22Rv1 (cell line): ENCODE measurements at regions not wholly inside any gene's neighbourhood (a gene's known extent, or its start where the extent isn't known, plus 50 kb on each side); places are given as distances from the start of the nearest gene placed in this dataset.

Experiments
- H3K27ac ChIP-seq: fragments of 450-650 bp; 2 replicates; pipeline ENCODE4 v1.5.1; 2017
- ZFX ChIP-seq: fragments of 450-650 bp; IDR thresholded peaks from 2 replicates; pipeline ENCODE4 v1.6.1; 2017; ENCODE audit warnings: antibody characterized with exemption, borderline replicate concordance
- TF ChIP-seq, protein P1 (sequence below): fragments of 450-650 bp; IDR thresholded peaks from 2 replicates; pipeline ENCODE4 v1.5.1; 2017; ENCODE audit warnings: mild to moderate bottlenecking

- no peak overlapping the region for H3K27ac ChIP-seq
- TF ChIP-seq, protein P1, sequence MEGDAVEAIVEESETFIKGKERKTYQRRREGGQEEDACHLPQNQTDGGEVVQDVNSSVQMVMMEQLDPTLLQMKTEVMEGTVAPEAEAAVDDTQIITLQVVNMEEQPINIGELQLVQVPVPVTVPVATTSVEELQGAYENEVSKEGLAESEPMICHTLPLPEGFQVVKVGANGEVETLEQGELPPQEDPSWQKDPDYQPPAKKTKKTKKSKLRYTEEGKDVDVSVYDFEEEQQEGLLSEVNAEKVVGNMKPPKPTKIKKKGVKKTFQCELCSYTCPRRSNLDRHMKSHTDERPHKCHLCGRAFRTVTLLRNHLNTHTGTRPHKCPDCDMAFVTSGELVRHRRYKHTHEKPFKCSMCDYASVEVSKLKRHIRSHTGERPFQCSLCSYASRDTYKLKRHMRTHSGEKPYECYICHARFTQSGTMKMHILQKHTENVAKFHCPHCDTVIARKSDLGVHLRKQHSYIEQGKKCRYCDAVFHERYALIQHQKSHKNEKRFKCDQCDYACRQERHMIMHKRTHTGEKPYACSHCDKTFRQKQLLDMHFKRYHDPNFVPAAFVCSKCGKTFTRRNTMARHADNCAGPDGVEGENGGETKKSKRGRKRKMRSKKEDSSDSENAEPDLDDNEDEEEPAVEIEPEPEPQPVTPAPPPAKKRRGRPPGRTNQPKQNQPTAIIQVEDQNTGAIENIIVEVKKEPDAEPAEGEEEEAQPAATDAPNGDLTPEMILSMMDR: no peak
- TF ChIP-seq ZFX: no peak
Measured at GRCh38 chr12:29992366-29992765, 208.6 kb upstream of the TMTC1 start.

GRCh38 chr12:29991924-29992323 lies 208.2 kb upstream of the TMTC1 start:
- no peak overlapping the region for H3K27ac ChIP-seq
- TF ChIP-seq, protein P1: no peak
- no peak for TF ChIP-seq ZFX

- TF ChIP-seq ZFX: no peak
- TF ChIP-seq, protein P1: no peak
- H3K27ac ChIP-seq: no peak overlapping the region
Measured at GRCh38 chr12:29990971-29991370, 207.2 kb upstream of the TMTC1 start.

GRCh38 chr12:29983851-29984250 lies 200.1 kb upstream of the TMTC1 start:
- TF ChIP-seq ZFX: no peak
- TF ChIP-seq, protein P1: no peak
- H3K27ac ChIP-seq: no peak overlapping the region

DNA sequence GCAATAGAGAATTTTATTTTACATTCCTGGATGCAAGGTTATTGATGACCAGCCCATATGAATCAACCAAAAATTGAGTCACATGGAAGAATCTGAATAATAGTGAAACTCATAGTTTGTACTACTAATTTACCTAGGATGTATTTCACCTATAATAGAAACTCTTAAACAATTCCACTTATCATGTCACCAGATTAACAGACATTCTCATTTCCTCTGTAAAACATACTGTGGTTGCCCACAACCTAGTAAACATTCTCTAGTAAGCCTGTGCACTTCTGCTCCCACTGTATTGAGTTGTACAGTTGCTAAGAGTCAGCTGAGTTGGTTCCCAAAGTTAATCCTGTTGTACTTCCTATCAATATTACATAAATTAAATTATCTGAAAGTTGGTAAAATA lies 196.6 kb upstream of the TMTC1 start:
- TF ChIP-seq ZFX: no peak
- TF ChIP-seq, protein P1: no peak
- H3K27ac ChIP-seq: no peak overlapping the region

- H3K27ac ChIP-seq: no peak overlapping the region
- no peak for TF ChIP-seq ZFX
- TF ChIP-seq, protein P1: no peak
Measured at GRCh38 chr12:29971446-29971845, 187.7 kb upstream of the TMTC1 start.

DNA sequence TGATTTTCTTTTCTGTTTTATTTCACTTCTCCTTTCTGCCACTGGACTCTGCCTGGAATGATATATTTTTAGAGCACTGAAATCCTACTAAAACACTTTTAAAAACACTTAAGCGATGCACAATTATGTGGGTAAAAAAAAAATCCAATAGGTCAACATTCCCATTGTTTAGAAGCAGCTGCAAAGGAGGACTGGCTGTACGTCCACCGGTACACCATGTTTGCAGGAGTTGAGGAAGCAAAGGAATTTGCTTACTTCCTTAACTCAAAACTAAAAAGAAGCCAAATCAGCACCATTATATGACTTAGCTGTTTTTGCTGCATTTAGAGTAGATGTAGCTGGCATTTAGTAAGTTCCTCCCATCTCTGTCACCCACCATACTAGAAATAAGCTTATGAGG lies 186.8 kb upstream of the TMTC1 start:
- no peak overlapping the region for H3K27ac ChIP-seq
- TF ChIP-seq ZFX: no peak
- TF ChIP-seq, protein P1: no peak
